ENCODE measurements at regions not wholly inside any gene's neighbourhood (a gene's known extent, or its start where the extent isn't known, plus 50 kb on each side); places are given as distances from the start of the nearest gene placed in this dataset.

- no peak for TF ChIP-seq CTCF (IDR thresholded peaks at IDR 0.05; ENCODE audit: insufficient read depth, low read depth, low read length)
- TF ChIP-seq EZH2 (IDR thresholded peaks at IDR 0.05; ENCODE audit: insufficient read depth, low read length): no peak
These were observed 66.1 kb upstream of the RHOU start for GRCh38 chr1:228669242-228669585.

Measured in astrocyte (in vitro differentiated cells and primary cell).